ENCODE measurements at regions not wholly inside any gene's neighbourhood (a gene's known extent, or its start where the extent isn't known, plus 50 kb on each side); places are given as distances from the start of the nearest gene placed in this dataset.
"Not testable (repeated sequence)": the region's sequence is repeated elsewhere in the genome, so short reads cannot be mapped to it uniquely, and the experiment has no call there.

DNA sequence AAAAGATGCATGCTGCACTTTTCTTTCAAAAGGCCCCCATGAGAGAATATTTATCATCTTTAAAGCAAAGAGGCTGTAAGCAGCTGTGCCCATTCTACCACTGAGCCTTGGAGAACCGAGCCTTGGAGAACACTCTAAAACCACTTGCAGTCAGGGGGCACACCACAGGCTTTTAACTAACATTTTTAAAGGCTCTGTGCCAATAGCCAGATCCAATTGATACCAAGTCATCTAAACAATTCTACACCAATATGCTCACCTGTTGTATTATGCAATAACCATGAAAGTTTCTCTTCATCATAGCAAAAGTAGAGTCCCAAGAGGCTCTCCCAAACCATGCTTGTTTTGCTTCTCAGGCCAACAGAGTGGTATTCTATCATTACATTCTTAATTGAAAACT, 1090.5 kb upstream of the SEMA6A start:
- intact Hi-C loops (cut with micrococcal nuclease) = no loop called here

DNA sequence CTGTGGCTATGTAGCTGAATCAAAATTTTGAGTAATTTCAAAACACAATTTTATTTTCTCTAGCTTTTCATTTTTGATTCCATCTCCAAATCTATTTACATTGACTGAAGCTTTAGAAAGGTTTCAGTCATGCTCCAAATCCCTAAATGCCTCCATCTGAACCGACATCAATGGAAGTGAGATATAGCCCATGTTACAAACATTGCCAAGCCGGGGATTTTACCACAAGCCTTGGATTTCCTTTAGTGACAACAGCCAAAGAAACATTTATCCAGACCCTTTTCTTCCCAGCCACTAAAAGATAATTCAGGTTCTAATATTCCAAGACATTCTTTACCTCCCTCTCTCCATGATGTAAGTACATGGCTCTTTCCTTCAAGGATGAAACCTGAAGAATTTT, 1087.7 kb upstream of the SEMA6A start:
- intact Hi-C loops (cut with micrococcal nuclease) = no loop called here

DNA sequence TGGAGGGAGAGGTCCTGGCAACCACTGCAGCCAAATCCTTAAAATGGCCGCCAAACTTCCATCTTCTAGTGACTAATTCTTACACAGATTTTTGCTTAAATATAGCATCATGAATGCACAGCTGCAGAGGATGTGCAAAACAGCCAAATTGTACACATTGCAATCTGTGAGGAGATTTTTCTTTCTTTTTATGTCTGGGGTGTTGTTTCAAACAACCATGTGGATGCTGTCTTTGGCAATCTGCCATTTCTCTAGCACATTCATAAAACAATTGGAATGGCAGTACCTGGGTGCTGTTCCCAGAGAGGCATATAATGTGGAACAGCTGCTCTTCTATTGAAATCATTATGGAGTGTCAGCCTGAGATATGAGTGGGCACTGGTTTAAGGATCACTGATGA, 1082.9 kb upstream of the SEMA6A start:
- intact Hi-C loops (cut with micrococcal nuclease) = no loop called here

GRCh38 chr5:117652958-117653280, 1078.3 kb upstream of the SEMA6A start:
- intact Hi-C loops (cut with micrococcal nuclease) = no loop called here

DNA sequence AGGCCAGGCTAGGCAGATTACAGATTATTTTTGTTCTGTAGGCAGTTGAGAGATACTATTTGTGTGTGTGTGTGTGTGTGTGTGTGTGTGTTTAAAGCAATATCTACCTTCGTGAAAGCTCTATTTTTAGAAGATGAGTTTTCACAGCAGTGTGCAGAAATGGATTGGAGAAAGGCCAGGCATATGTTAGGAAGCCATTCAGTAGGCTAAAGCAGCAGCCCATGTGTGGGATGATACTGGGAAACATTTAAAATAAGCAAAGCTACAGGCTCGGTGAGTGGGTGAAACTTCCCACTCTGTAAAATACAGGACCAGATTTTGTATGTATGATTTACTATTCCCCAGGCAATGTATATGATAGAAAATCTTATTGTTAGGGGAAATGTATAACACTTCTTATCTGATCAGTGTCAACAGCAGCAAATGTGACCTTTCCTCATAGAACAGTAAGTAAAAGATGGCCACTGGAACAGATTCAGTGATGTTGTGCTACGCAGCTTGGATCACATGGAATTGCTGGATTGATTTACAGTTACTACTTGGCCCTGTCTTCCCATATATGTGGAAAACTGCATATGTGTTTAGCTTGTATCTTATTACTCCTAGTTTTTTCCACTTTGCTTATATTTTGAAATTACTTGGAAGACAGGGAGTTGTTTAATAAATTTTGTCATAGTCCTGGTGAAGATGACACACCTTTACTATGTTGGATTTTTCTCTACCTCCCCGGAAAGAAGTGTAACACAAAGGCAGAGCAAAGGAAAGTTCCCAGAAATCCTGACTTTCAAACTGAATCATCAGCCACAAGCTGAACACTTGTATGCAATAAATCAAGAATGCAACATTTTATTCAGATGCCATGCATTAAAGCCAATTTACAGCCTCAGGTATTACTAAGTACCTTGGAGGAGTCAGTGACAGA, 1077.7 kb upstream of the SEMA6A start:
- intact Hi-C loops (cut with micrococcal nuclease) = no loop called here

- intact Hi-C loops (cut with micrococcal nuclease) = no loop called here
Observed at GRCh38 chr5:117649821-117650220, 1075.2 kb upstream of the SEMA6A start.

DNA sequence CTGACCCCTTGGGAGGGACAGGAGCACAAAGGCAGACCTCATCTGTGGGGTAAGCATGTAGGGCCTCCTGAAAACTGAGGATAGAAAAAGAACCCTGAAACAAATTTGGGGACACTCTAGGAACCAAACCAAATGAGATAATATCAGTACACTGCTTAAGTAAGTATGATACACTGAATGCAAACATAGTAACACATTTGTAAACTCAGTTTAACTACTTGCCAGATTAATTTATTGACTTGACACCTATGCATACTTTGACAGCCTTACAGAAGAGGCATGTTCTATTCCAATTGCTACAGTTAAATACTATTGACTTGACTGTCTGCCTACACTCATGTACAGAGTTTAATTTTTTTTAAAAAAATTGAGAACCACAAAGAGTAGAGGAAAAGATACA, 1070.8 kb upstream of the SEMA6A start:
- intact Hi-C loops (cut with micrococcal nuclease) = no loop called here

DNA sequence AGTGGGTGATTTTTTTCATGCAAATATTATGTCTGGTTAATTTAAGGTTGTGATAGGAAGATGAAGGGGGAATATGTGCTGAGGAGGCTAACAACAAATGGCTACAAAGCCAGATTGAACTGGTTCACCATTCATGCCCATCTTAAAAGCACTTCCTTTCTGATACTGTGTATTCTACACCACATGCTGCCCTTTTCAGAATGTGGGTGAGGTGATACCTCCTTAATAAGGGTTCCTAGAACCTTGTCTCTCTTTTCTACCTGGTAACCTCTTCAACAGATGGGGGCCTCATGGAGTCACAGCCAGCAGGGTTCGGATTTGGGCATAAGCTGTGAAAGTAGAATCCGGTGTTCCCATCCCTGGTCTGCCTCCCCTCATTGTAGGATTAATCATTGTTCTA, 1064.0 kb upstream of the SEMA6A start:
- intact Hi-C loops (cut with micrococcal nuclease) = no loop called here

- intact Hi-C loops (cut with micrococcal nuclease) = no loop called here
Observed at GRCh38 chr5:117633093-117633492, 1058.5 kb upstream of the SEMA6A start.

DNA sequence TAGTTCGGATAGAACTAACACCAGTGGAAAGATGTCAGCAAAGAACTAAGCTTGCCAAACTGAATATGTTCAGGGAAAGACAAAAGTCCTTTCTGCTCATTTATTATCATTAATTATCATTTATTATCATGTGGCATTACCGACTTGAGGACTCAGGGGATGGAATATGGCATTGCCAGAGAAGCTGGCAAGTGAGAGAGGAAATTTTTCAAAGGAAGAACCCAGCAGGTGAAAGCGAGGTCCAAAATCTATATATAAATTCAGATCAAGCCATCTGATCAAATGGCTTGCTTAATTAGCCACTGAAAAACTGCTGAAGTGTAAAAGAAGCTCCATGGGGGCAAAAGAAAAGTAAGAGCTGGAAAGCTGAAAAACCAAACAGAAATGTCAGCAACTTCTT, 1049.6 kb upstream of the SEMA6A start:
- intact Hi-C loops (cut with micrococcal nuclease) = no loop called here

GRCh38 chr5:117623042-117623805, 1048.6 kb upstream of the SEMA6A start:
- intact Hi-C loops (cut with micrococcal nuclease) = no loop called here

DNA sequence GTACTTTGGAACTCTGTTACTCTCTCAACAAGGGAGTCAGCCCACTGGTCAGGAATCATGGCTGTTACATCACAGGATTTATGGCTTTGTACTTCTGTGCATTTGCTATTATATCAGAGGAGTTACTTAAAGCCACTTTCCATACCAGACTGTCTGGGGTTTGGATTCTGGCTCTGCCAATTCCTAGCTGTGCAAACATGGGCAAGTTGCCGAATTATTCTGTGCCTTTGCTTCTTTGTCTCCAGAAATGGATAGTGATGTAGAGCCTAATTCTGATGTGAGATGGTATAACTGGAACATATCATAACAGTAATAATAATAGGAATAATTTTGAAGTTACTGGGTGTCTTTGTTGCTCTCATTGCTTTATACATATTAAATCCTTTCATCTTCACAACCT, 1047.3 kb upstream of the SEMA6A start:
- intact Hi-C loops (cut with micrococcal nuclease) = no loop called here

- intact Hi-C loops (cut with micrococcal nuclease) = no loop called here
Observed at GRCh38 chr5:117615226-117615625, 1040.6 kb upstream of the SEMA6A start.

DNA sequence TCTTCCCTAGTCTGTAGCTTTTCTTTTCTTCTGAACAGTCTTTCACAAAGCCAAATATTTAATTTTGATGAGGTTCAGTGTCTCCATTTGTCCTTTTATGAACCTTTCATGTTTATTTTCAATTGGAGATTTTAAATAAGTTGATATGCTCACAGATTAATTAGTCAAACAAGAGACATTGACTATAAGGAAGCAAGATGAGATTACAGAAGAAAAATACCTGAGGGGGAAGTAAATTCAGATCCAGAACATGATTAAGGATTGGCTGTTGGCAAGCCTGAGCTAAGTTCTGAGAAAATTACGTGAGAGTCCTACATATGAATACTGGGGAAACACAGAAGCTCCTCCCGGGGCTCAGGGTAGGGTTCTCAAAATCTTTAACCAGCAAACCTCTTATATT, 1039.8 kb upstream of the SEMA6A start:
- intact Hi-C loops (cut with micrococcal nuclease) = no loop called here

DNA sequence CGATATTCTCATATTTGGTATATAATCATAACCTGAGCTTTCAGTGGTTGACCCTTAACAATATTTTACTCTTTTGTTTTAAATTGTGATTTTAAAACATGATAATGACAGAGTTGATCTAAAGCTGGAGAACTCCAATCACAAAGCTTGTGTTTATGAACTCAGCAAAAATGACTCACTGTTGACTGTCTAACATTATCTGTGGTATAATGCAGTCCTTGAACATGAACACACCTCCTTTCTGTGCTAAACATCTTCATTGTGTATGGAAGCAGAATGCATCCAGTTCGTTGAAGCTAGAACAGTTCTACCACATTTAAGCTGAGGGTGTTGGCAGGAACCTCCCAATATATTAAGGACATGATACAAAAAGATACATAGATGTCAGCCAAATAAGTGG, 1030.2 kb upstream of the SEMA6A start:
- intact Hi-C loops (cut with micrococcal nuclease) = no loop called here

GRCh38 chr5:117599811-117600210, 1025.2 kb upstream of the SEMA6A start:
- intact Hi-C loops (cut with micrococcal nuclease) = not testable (repeated sequence)

DNA sequence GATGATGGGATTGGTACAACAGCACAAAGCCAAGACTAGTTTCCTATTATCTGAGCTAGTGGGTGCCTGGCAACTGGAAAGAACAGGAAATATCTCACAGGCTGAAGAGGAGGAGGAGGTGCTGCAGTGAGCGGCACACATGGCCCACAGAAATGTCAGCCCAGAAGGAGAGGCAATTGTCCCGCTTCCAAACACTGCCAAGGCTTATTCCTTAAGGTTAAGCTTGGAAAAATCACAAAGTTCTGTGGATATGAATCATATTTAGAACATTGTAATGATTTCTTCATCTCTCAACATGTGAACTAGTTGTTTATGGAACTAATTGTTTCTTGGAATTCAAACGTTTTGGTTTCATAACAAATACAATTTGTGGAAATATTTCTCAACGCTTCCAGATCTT, 1019.5 kb upstream of the SEMA6A start:
- intact Hi-C loops (cut with micrococcal nuclease) = no loop called here

DNA sequence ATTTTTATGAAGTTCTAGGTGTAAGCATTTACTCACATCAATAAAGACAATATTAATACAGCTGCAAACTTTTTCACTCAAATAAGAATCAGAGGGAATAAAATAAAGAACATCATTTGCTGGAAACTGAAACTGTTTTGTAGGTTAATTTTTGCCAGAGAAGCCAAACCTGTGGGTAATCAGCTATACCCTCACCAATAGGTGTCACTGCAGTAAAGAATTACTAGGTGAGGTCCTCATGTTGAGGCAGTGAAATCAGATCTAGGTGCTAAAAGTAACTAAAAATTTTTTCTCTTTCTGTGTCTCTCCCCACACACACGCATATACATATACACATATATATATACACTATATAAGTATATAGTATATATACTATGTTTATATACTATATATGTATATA, 1016.3 kb upstream of the SEMA6A start:
- intact Hi-C loops (cut with micrococcal nuclease) = no loop called here

DNA sequence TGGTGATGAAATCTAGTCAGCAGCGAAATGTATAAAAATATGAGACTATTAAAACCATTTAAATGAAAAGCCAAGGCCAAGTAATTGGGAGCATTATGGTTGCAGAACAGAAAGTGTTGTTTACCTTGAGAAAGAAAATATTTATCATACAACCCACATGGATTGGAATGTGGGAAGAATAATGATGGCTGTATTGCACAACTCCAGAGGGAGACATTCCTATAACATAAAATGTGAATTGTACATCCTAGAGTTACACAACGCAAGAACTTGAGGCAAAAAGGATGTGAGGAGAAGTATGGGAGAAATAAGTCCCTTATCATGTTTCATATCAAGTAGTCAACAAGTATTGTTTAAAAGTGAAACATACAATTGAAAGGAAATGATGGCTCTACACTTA, 1014.0 kb upstream of the SEMA6A start:
- intact Hi-C loops (cut with micrococcal nuclease) = no loop called here

- intact Hi-C loops (cut with micrococcal nuclease) = no loop called here
Observed at GRCh38 chr5:117587111-117587510, 1012.5 kb upstream of the SEMA6A start.

- intact Hi-C loops (cut with micrococcal nuclease) = no loop called here
Observed at GRCh38 chr5:117568622-117569021, 994.0 kb upstream of the SEMA6A start.

GRCh38 chr5:117568126-117568525, 993.5 kb upstream of the SEMA6A start:
- intact Hi-C loops (cut with micrococcal nuclease) = no loop called here

DNA sequence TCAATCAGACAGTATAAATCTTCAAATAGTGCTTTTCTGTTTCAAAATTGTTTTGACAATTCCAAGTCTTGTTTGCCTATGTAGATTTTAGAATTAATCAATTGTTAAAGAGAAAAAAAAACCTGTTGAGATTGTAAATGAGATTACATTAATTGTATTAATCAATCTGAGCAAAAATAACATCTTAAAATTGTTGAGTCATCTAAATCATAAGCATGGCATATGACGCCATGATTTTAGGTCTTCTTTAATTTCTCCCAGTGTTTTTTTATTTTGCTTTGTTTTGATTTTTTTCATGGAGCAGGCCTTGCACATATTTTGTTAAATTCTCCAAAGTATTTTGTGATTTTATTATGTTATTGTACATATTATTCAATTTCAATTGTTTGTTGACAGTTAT, 988.0 kb upstream of the SEMA6A start:
- intact Hi-C loops (cut with micrococcal nuclease) = no loop called here
